ENCODE measurements at regions not wholly inside any gene's neighbourhood (a gene's known extent, or its start where the extent isn't known, plus 50 kb on each side); places are given as distances from the start of the nearest gene placed in this dataset.
A peak's percentile ranks its signal among the peaks of the same experiment; 100 is the strongest.

- DNase-seq = peak in 1 of 5 donors; percentile 4
- no peak for FAIRE-seq
These were observed 714.9 kb upstream of the CXADR start for GRCh38 chr21:16797966-16798365.

GRCh38 chr21:16800536-16801275 is 712.1 kb upstream of the CXADR start:
- no peak for FAIRE-seq
- Histone ChIP-seq H3K27ac (ENCODE audit: low read depth in 2 of 2, low read length in 2 of 2) (no peak overlapping the region), H3K9ac (ENCODE audit: low read length in 3 of 3) (no peak overlapping the region), H3K9me3 (ENCODE audit: control insufficient read depth in 2 of 3, insufficient read depth in 1 of 3, low read length in 3 of 3) (peaks cover 0 to 5% (median 1%) of the 10 kb centered on the region in 3 donors), H3K4me3 (ENCODE audit: low read length in 3 of 3) (no peak overlapping the region), H3K36me3 (ENCODE audit: control insufficient read depth in 2 of 3, insufficient read depth in 3 of 3, low read length in 3 of 3) (no peaks in the 10 kb centered on the region), H3K4me1 (ENCODE audit: control insufficient read depth in 2 of 3, insufficient read depth in 2 of 3, low read depth in 1 of 3, low read length in 3 of 3) (no peaks in the 10 kb centered on the region), H3K27me3 (ENCODE audit: control insufficient read depth, insufficient read depth, low read length) (no peaks in the 10 kb centered on the region)
- no peak for TF ChIP-seq CTCF (IDR thresholded peaks at IDR 0.05; ENCODE audit: borderline replicate concordance, extremely low read depth, insufficient read depth)
- intact Hi-C loops (cut with DNase I) = no loop called here
- no peak for DNase-seq

More at GRCh38 chr21:16797966-16798365, 714.9 kb upstream of the CXADR start:
- Histone ChIP-seq H3K27me3 (ENCODE audit: control insufficient read depth, insufficient read depth, low read length) (no peaks in the 10 kb centered on the region), H3K4me1 (ENCODE audit: control insufficient read depth in 2 of 3, insufficient read depth in 2 of 3, low read depth in 1 of 3, low read length in 3 of 3) (no peaks in the 10 kb centered on the region), H3K4me3 (ENCODE audit: low read length in 3 of 3) (no peak overlapping the region), H3K9me3 (ENCODE audit: control insufficient read depth in 2 of 3, insufficient read depth in 1 of 3, low read length in 3 of 3) (no peaks in the 10 kb centered on the region), H3K27ac (ENCODE audit: low read depth in 2 of 2, low read length in 2 of 2) (no peak overlapping the region), H3K9ac (ENCODE audit: low read length in 3 of 3) (no peak overlapping the region), H3K36me3 (ENCODE audit: control insufficient read depth in 2 of 3, insufficient read depth in 3 of 3, low read length in 3 of 3) (no peaks in the 10 kb centered on the region)
- intact Hi-C loops (cut with DNase I) = no loop called here
- TF ChIP-seq CTCF (IDR thresholded peaks at IDR 0.05; ENCODE audit: borderline replicate concordance, extremely low read depth, insufficient read depth) = no peak

GRCh38 chr21:16811011-16811410 is 701.8 kb upstream of the CXADR start:
- no peak for TF ChIP-seq CTCF (IDR thresholded peaks at IDR 0.05; ENCODE audit: borderline replicate concordance, extremely low read depth, insufficient read depth)
- Histone ChIP-seq H3K27me3 (ENCODE audit: control insufficient read depth, insufficient read depth, low read length) (no peaks in the 10 kb centered on the region), H3K4me3 (ENCODE audit: low read length in 3 of 3) (no peak overlapping the region), H3K9me3 (ENCODE audit: control insufficient read depth in 2 of 3, insufficient read depth in 1 of 3, low read length in 3 of 3) (no peaks in the 10 kb centered on the region), H3K9ac (ENCODE audit: low read length in 3 of 3) (no peak overlapping the region), H3K36me3 (ENCODE audit: control insufficient read depth in 2 of 3, insufficient read depth in 3 of 3, low read length in 3 of 3) (no peaks in the 10 kb centered on the region), H3K27ac (ENCODE audit: low read depth in 2 of 2, low read length in 2 of 2) (no peak overlapping the region), H3K4me1 (ENCODE audit: control insufficient read depth in 2 of 3, insufficient read depth in 2 of 3, low read depth in 1 of 3, low read length in 3 of 3) (no peaks in the 10 kb centered on the region)
- no peak for DNase-seq
- intact Hi-C loops (cut with DNase I) = no loop called here
- FAIRE-seq = no peak
